GM18511 (cell line): ENCODE measurements at regions not wholly inside any gene's neighbourhood (a gene's known extent, or its start where the extent isn't known, plus 50 kb on each side); places are given as distances from the start of the nearest gene placed in this dataset.

Experiments used
- ATAC-seq: cut with Tn5 transposase; IDR thresholded peaks from one replicate; pipeline ENCODE4 v1.9.1; 2021; ENCODE audit warnings: mild to moderate bottlenecking, moderate library complexity; ENCODE audit not compliant: unreplicated experiment

DNA sequence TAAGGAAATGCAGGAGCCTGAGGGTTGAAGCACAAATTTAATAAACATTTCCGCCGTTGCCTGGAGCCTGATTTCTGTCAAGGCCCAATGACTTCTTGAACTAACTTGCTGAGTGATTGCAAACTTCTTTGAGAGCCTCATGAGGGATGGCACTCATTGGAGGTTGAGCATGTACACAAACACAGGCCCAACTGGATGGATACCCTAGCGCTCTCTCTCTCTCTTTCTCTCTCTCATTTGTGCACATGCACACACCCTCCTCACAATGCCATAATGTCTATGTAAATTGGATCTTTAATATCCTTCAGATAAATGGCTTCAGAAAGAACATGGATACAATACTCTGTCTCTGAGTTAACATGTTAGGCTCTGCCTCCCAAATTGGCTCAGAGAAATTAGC lies 597.7 kb upstream of the CADM1 start:
- ATAC-seq, result no peak

DNA sequence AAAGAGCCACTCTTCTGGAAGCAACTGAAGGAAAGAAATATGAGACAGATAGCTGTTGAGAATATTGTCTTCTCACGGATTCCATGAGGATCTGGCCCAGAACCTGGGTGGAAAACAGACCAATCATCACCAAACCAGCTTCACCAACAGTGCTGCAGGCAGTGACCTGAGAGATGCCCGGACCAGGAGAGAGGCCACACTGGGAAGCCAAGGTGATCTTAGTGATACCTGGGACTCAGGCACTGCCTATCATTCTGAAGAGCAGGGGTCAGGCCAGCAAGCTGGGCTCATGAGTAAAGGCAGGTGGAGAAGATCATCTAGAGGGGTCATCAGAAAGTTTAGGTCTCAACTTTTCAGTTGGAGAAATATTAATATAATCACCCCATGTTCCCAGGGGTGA lies 595.8 kb upstream of the CADM1 start:
- ATAC-seq, result no peak

DNA sequence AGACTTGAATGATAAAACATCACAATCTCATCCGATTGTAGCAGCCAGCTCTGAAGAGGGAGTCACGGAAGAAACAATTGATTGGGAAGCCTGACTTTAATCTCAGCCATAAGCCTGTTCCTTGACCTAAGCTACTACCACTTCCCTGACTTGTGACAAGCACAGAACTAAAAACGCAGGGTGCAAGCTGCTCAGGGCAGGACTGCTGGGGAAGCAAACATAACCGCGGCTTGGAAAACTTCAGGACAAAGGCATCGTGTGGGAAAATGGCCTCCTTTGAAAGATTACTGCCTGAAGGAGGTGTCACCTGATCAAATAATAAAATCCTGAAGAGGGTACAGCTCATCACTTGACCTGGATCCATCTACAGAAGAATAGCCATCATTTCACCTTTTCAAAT lies 595.3 kb upstream of the CADM1 start:
- no peak for ATAC-seq

DNA sequence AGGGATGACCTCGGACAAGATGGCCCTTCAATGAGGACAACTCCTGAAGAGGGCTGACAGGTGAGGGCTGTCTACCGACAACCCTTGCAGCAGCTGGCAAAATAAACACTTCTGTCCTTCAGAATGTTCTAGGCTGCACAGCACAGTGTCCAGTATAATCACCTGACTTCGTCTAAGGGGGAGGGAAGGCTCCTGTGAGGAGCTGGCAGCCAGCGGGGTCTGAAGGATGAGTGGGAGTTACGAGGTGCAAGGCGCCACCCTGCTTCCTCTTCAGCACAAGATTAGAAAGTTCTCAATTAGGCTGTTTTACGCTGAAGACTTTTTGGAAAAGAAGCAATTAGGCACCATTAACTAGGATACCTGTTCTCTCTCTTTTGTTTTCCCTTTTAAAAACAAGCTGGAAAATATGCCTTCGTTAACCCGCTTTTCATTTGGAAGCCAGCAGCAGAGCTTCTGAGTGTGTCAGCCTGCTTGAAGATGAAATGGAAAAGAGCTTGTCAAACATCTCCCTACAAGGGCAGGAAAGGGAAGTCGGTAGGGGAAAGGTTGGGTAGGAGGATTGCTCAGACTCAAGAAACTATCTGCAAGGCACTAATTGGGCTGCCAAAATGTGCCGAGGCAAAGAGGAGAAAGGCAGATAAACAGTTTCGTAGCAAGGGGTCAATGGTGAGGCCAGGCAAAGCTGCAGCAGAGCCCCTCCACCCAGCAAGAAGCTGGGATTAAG lies 592.2 kb upstream of the CADM1 start:
- ATAC-seq, result no peak

DNA sequence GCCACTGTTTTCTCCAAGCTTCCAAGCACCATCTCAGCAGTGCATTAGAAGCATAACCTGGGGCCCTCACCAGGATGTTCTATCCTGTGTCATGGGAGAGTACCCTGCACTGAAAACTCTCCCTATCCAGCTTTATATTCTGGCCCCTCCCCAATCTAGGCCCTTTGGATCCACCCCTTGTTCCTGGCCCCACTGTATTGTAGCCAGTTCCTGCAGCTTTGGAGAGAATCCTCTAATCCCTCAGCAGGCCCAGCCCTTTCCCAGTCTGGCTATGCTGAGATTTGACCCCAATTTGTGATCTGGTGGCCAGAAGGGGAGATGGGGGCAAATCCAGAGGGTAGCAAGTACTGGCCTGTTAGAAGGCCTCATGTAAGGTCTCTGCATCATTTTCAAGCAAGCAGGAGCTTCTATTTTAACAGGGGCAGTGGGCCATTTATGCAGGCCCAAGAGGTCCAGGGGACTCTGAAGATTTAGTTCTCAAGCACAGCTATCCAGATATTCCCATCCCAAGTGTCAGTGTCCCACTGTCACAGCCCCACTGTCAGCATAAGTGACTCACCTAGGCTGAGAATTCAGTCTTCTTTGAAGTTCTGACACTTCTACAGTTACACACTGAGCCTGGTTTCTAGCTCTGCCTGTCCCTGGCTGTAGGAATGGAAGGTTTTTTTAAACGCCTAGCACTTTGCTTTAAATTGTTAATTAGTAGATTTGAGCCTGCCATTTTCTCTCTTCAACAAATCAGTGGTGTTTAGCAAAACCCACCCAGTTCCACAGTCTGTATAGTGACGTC lies 589.5 kb upstream of the CADM1 start:
- no peak for ATAC-seq

DNA sequence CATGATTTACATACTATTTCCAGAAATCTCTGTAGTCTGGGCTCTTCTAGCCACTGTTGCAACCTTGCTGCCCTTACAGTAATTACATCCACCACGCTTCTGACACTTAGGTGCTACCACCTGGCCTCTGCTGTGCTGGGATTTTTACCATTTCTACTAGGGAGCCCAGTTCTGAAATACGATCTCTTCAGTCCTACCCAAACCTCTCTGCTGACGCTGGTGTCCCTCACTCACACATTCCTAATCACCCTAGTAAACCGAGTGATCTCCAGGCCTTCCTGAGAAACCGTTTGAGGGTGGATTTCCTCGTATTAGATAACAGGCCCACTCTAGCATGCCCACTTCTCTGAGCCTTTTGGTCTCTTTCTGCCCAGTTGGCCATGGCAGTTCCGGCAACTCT lies 588.9 kb upstream of the CADM1 start:
- ATAC-seq, result no peak

DNA sequence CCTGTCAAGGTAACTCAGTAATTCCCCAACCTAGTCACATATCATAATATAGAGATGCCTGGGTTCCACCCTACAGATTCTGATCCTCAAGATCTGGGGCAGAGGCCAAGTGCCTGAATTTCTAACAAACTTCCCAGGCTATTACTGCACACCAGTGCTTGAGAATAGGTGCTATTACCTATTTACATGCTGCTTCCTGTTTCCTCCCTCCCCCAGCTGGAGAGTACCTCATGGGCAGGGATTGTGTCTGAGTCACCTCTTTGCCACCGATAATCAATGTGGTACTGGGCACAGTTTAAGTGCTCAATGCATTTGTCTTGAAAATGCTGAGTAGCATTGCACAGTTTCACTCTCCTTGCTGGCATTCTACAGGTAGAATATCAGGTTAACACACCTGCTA lies 582.2 kb upstream of the CADM1 start:
- no peak for ATAC-seq

DNA sequence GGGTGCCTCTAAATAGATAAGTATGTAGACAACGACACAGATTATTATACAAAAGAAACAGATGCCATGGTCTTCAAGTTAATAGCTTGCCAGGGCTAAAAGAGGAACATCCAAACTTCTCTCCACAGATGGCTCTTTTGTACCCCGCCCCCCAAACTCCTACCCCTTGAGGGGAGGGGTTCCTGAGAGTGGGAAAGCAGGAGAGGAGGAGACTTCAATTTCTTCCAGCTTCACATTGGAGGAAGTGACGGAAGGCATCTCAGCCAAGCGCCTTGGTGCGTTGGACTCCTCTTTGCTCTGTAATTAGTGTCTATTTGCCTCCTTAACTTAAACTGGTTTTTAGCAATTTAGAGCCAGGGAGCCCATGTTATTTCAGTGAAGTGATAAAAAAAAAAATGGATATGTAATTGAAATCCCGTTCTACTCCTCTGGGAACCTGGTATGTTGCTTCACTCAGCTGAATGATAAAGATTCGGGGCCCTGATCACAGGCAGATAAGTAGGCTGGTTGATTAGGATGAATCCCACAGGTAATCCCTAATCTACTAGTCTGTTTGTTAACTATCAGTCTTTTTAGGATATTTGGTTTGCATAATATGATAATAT lies 580.9 kb upstream of the CADM1 start:
- no peak for ATAC-seq

DNA sequence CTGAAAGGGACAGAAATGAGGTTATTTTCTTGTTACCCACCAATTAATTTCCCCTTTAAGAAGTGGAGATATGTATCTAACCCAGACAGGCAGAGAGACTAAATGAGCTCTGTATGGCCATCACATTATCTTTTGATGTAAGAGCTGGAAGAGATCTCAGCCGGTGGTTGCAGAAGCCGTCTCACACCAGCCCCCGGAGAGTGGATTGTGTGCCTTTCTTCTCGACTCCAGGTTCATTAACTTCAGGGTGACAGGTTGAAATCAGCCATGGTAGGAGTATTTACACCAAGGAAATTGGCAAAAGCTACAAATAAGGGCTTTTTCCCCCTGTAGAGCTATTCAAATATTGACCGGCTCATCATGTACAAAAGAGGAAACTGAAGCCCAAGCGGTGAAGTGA lies 580.3 kb upstream of the CADM1 start:
- ATAC-seq, result no peak

DNA sequence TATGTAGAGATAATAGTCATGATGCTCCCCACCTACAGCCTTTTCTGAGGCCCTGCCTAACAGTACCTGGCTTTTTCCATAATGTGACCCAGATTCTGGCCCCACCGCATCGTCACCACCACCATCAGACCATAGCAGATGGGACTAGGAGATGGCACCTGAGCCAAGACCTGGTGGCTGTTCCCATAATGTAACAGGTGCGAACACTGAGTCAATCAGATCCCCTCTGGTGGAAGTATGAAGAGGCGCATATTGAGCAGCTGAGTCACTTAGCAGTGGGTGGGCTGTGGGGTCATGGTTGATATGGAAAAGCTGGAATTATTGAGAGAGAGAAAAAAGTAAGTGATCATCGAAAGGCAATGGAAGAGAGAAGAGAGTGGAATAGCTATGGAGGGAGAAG lies 578.0 kb upstream of the CADM1 start:
- ATAC-seq, result no peak

DNA sequence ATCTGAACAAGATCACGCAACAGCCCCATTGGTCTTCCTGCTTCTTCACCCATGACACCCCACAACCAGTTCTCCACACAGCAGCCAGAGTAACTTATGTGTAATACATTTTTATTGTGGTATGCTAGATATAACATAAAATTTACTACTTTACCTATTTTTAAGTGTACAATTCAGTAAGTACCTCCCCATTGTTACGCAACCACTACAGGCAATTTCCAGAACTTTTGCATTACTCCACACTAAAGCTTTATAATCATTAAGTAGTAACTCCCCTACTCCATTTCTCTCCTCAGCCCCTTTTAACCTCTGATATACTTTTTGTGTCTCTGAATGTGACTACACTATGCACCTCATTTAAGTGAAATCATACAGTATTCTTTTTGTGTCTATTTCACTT lies 575.4 kb upstream of the CADM1 start:
- ATAC-seq, result no peak

DNA sequence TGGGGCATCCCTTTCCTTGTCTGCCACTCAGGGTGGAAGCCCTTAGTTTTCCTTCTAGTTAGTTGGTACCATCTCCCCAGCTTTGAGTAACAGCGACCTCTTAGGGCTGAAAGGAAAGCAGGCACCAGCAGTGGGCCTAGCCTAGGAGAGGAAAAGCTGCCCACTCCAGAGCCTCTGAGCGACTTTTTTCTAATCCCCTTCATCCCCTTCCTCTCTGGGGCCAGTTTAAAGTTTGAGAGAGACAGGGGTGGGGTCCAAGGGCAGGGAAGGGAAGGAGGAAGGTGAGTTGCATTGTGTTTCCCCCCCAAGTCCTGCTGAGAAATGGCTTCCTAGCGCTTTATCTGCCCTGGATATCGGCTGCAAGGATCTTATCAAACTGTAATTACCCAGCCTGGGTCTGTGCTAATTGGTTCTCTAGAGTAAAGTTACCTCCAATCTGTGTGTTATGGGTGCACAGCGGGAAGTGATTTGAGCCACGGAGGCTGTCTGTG lies 573.9 kb upstream of the CADM1 start:
- ATAC-seq, result no peak

DNA sequence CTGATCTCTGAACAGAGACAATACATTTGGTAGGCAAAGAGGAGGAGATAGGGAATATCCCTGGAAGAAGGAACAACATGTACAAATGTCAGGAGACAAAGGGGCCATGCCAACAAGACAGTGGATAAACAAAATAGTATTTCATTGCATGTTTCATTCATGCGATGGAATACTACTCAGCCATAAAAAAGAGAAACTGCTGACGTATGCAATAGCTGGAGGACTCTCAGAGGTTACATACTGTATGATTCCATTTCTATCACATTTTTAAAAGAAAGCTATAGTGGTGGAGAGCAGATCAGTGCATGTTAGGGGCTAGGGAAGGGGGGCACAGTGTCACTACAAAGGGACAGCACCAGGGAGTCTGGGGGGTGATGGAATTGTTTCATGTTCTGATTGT lies 572.9 kb upstream of the CADM1 start:
- no peak for ATAC-seq

DNA sequence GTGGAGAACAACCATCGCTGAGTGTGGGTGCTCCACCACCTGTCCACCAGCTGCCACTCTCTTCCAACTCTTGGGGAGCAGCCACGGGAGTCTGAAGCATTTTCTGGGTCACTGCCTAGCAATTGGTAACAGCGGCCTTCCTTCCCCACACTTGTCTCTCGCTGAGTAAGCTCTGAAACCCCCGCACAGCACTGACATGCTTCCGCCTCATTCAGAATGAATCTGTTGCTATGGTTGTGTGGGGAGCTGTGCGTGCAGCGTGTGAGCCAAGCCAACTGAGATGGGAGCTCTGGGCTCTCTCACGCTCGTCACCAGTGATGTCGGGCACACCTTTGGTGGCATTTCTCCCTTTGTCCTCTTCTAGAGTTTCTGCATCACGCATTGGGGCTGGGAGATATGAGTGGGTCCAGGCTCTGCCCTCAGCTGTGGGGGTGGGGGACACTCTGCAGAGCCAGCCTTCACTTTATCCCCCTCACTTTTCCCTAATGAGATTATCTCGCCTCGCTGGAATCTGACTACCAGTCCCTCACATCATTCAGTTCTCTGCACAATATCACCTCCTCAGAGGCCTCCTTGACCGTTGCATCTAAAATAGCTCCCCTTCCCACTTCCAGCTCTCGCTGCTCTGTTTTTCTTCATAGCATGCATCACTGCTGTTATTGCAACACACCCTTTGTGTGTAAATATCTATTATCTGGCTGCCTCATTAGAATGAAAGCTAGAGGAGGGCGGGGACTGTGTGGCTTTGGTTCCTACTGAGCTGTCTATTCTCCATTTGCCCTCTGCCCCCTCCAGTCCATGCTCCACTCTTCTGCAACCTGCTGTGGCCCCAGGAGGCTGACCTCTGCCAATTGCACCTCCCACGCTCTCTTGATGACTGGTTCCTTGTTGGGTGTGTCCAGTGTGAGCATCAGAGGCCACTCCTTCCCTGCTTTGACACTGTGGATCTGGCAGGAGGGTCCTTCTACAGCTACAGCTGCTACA lies 569.9 kb upstream of the CADM1 start:
- peak; percentile 90 for ATAC-seq

DNA sequence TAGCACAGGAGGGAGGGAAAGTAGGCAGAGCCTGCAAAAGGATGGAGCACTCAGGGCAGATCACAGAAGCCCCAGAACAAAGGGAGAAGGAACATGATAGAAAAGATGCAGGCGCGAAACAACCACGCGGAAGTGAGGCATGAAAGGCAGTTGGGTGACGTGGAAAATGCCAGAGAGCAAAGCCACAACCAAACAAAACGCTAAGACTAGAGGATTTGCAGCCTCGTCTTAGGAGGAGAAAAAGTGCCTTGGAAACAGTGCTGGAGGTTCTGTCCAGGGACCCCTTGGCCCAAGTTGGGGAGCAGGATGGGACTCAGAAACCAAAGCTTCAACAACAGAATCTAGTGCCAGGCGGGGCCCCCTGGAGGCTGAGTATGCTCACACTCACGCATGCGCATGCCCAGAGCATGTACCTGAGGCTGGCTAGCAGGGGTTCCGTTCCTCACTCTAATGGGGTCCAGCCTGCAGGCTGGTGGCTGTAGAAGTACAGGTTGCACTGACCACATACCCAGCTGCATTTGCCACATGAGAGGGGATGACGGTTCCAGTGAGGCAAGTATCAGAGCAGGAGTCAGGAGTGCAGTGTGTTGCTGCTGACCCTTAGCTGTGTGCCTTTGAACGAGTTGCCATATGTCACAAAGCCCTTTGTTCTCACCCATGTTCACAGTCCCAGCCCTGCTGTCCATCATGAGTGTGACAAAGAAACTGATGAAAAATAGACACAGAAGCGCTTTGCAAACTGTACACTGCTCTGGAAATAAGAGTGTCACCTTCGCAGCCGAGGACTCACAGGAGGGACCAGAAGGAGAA lies 568.6 kb upstream of the CADM1 start:
- no peak for ATAC-seq

DNA sequence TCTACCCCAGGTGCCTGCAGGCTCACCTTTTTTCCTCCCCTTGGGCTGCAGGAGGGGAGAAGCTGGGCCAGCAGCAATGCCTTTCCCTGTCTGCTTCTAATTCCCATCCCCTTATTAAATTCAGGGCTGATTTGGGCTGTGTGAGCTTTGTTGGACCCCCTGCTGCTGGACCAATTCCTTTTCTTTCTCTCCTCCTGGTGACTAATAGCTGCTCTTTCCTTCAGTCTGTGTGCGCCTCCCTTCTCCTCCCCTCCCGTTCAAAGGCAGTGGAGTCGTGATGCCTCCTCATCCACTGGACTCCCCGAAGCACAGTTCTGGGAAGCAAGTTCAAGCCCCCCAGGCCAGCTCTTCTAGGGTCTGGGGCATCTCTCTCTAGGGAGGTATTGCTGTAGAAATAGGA lies 567.9 kb upstream of the CADM1 start:
- ATAC-seq, result no peak

DNA sequence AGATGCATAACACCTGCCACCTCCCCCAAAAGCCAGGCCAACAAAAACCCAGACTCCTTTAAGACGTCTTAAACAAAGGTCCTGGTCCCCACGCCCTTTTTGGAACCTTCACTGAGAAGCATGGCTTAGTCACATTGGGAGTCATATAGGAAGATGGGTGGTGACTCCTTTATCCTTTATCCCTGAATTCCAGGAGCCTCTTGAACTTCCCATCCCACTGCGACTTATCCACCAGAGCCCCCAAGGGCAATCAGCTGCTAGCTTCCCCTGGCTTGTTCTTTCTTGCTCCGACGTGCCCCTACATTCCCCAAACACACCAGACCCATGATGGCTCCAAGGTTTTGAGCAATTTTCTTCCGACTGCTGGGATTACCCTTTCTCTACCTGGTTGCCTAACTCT lies 567.0 kb upstream of the CADM1 start:
- ATAC-seq, result no peak

DNA sequence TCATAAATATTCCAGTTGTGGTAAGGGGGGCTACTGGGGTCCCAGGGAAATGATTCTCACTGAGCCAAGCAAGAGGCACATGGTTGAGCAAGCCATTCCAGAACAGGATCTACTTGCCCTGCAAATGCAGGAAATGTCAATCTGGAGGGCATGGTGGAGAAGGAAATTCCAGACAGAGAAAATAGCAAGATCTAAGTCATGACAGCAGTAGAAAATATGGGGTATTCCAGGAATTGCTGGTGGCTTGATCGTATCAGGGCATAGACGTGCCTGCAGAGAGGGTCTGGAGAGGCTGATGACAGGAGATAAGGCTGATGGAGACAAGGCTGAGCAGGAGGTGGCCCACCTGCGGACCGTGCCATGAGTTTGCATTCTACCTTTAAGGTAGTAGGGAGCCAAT lies 566.3 kb upstream of the CADM1 start:
- no peak for ATAC-seq

DNA sequence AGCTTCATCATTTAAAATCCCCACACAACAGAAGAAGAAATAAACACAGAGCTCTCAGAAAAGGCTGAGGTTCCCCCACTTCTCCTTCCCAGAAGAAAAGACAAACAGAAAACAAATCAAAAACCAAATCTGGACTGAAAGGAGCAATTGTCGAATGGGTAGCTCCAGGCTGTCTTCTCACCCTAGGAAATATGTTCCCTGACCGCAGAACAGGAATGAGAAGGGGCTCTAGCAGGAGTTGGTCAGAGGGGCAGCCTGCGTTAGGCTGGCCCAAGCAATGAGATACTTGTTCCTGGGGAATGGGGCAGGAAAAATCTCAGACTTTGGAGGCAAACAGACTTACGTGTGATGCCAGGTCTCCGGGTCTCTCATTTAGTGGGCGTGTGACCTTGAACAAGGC lies 562.6 kb upstream of the CADM1 start:
- no peak for ATAC-seq

DNA sequence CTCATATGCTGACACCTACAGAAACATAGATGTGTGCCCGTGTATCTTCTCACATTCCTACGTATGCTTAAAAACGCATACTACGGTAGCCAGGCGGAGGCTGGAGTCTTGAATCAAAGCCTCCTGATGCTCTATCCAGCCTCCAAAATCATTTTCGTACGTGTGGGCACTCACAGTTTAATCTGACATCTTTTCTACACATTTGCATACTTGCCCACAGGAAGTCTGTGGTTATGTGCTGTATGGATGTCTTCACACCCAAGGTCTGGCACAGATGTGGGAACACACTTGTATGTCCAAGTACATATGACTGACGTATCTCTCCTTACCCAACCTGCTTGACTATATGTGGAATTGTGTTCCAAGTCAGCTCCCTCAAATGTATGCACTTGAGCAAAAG lies 561.8 kb upstream of the CADM1 start:
- peak; percentile 65 for ATAC-seq
